Hepatocyte (in vitro differentiated cells): ENCODE measurements at regions not wholly inside any gene's neighbourhood (a gene's known extent, or its start where the extent isn't known, plus 50 kb on each side); places are given as distances from the start of the nearest gene placed in this dataset.

Source experiments
- DNase-seq: peaks from one replicate; pipeline ENCODE4 v3.0.0-alpha.2; 2016; ENCODE audit warnings: low spot score
- H2AFZ ChIP-seq: fragments of 200-600 bp; sonication (generic); 2 replicates; pipeline ENCODE4 v1.6.0; 2016; ENCODE audit warnings: antibody characterized with exemption, mild to moderate bottlenecking
- H3K27ac ChIP-seq: fragments of 200-600 bp; sonication (generic); 2 replicates; pipeline ENCODE4 v1.5.1; 2016; ENCODE audit warnings: mild to moderate bottlenecking
- H3K27me3 ChIP-seq: fragments of 200-600 bp; sonication (generic); 2 replicates; pipeline ENCODE4 v1.6.1; 2016
- H3K36me3 ChIP-seq: fragments of 200-600 bp; sonication (generic); replicated peaks from 2 replicates; pipeline ENCODE4 v1.5.1; 2016; ENCODE audit warnings: low read depth; ENCODE audit not compliant: insufficient read depth
- H3K4me1 ChIP-seq: fragments of 200-600 bp; sonication (generic); 2 replicates; pipeline ENCODE4 v1.5.1; 2016; ENCODE audit warnings: mild to moderate bottlenecking, moderate library complexity; ENCODE audit not compliant: insufficient read depth
- H3K4me2 ChIP-seq: fragments of 200-600 bp; sonication (generic); 2 replicates; pipeline ENCODE4 v1.6.0; 2016
- H3K4me3 ChIP-seq: fragments of 200-600 bp; sonication (generic); 2 replicates; pipeline ENCODE4 v1.5.1; 2016; ENCODE audit warnings: mild to moderate bottlenecking
- H3K79me2 ChIP-seq: fragments of 200-600 bp; sonication (generic); 2 replicates; pipeline ENCODE4 v1.6.0; 2017; ENCODE audit warnings: mild to moderate bottlenecking
- H3K9me2 ChIP-seq: fragments of 200-600 bp; sonication (generic); replicated peaks from 2 replicates; pipeline ENCODE4 v1.6.0; 2017; ENCODE audit warnings: mild to moderate bottlenecking; ENCODE audit not compliant: insufficient read depth
- H3K9me3 ChIP-seq: fragments of 200-600 bp; sonication (generic); 2 replicates; pipeline ENCODE4 v1.5.1; 2016; ENCODE audit warnings: low read depth, mild to moderate bottlenecking
- H4K20me1 ChIP-seq: fragments of 200-600 bp; sonication (generic); 2 replicates; pipeline ENCODE4 v1.6.0; 2016; ENCODE audit warnings: mild to moderate bottlenecking; ENCODE audit not compliant: insufficient read depth, poor library complexity, severe bottlenecking
- EZH2 ChIP-seq: fragments of 200-600 bp; sonication (generic); IDR thresholded peaks from 2 replicates; pipeline ENCODE4 v1.6.1; 2016; ENCODE audit warnings: antibody characterized with exemption, mild to moderate bottlenecking, borderline replicate concordance
- EZH2phosphoT487 ChIP-seq: fragments of 200-600 bp; sonication (generic); IDR thresholded peaks from one replicate; pipeline ENCODE4 v1.6.1; 2018; ENCODE audit warnings: antibody characterized with exemption, mild to moderate bottlenecking, low read depth, moderate library complexity; ENCODE audit not compliant: unreplicated experiment, severe bottlenecking
- WGBS: methylation state at CpG from one replicate; pipeline ENCODE4 v1.1.6; 2016; ENCODE audit warnings: low lambda C conversion rate; ENCODE audit errors: missing lambda C conversion rate; 5-methylcytosine and 5-hydroxymethylcytosine counted together
- TF ChIP-seq, protein P1 (sequence below): fragments of 200-600 bp; sonication (generic); IDR thresholded peaks from 2 replicates; pipeline ENCODE4 v1.5.1; 2016; ENCODE audit warnings: antibody characterized with exemption, mild to moderate bottlenecking; ENCODE audit not compliant: poor library complexity

DNA sequence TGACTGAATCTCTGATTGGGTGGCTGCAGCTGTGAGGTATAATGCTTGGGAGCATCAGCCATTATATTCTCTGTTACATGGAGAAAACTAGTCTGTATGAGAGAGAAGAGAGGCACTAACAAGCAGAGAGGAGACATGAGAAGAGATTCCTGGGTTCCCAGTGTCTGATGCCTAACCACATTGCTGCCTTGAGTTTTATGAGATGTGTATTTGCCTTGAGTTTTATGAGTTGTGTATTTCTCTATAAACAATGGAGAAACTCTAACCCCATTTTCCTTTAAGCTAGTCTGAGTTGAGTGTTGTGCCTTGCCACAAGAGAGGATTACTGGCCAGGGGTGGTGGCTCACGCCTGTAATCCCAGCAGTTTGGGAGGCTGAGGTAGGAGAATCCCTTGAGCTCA lies 208.1 kb downstream of the BCOR start:
- no peak overlapping the region for H3K27ac ChIP-seq
- TF ChIP-seq, protein P1, sequence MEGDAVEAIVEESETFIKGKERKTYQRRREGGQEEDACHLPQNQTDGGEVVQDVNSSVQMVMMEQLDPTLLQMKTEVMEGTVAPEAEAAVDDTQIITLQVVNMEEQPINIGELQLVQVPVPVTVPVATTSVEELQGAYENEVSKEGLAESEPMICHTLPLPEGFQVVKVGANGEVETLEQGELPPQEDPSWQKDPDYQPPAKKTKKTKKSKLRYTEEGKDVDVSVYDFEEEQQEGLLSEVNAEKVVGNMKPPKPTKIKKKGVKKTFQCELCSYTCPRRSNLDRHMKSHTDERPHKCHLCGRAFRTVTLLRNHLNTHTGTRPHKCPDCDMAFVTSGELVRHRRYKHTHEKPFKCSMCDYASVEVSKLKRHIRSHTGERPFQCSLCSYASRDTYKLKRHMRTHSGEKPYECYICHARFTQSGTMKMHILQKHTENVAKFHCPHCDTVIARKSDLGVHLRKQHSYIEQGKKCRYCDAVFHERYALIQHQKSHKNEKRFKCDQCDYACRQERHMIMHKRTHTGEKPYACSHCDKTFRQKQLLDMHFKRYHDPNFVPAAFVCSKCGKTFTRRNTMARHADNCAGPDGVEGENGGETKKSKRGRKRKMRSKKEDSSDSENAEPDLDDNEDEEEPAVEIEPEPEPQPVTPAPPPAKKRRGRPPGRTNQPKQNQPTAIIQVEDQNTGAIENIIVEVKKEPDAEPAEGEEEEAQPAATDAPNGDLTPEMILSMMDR: no peak
- no peak for TF ChIP-seq EZH2phosphoT487
- TF ChIP-seq EZH2: no peak
- H3K9me3 ChIP-seq: no peaks in the 10 kb centered on the region
- H3K27me3 ChIP-seq: no peaks in the 10 kb centered on the region
- no peaks in the 10 kb centered on the region for H3K9me2 ChIP-seq
- no peak for DNase-seq
- H3K79me2 ChIP-seq: no peaks in the 10 kb centered on the region
- peaks cover 7% of the 10 kb centered on the region for H3K4me1 ChIP-seq
- no peaks in the 10 kb centered on the region for H3K36me3 ChIP-seq
- no peak overlapping the region for H3K4me3 ChIP-seq
- 86% methylated on average over 1 of the region's 1 CpG for WGBS
- H3K4me2 ChIP-seq: no peak overlapping the region
- no peaks in the 10 kb centered on the region for H4K20me1 ChIP-seq
- H2AFZ ChIP-seq: no peak overlapping the region

- Histone ChIP-seq H3K27me3 (no peaks in the 10 kb centered on the region), H3K4me1 (peaks cover 15% of the 10 kb centered on the region), H2AFZ (no peak overlapping the region), H4K20me1 (no peaks in the 10 kb centered on the region), H3K4me2 (no peak overlapping the region), H3K9me2 (no peaks in the 10 kb centered on the region), H3K36me3 (no peaks in the 10 kb centered on the region), H3K79me2 (no peaks in the 10 kb centered on the region), H3K27ac (no peak overlapping the region), H3K9me3 (no peaks in the 10 kb centered on the region), H3K4me3 (no peak overlapping the region)
- WGBS: 87% methylated on average over 8 of the region's 8 CpGs
- no peak for DNase-seq
- TF ChIP-seq EZH2 (no peak), EZH2phosphoT487 (no peak)
- TF ChIP-seq, protein P1: no peak
Observed at GRCh38 chrX:39890807-39891206, 207.0 kb downstream of the BCOR start.

GRCh38 chrX:39891781-39892180 lies 206.0 kb downstream of the BCOR start:
- no peak overlapping the region for H2AFZ ChIP-seq
- TF ChIP-seq, protein P1: no peak
- no peak for TF ChIP-seq EZH2phosphoT487
- no peak for TF ChIP-seq EZH2

More at GRCh38 chrX:39891781-39892180, 206.0 kb downstream of the BCOR start:
- Histone ChIP-seq H3K27ac (no peak overlapping the region), H3K9me2 (no peaks in the 10 kb centered on the region), H3K4me3 (no peak overlapping the region), H3K4me2 (no peak overlapping the region), H4K20me1 (no peaks in the 10 kb centered on the region), H3K79me2 (no peaks in the 10 kb centered on the region), H3K27me3 (no peaks in the 10 kb centered on the region), H3K9me3 (no peaks in the 10 kb centered on the region), H3K4me1 (peaks cover 16% of the 10 kb centered on the region), H3K36me3 (no peaks in the 10 kb centered on the region)
- DNase-seq: no peak
- 89% methylated on average over 3 of the region's 3 CpGs for WGBS
